Ovary (tissue), 7 donors: ENCODE measurements at regions not wholly inside any gene's neighbourhood (a gene's known extent, or its start where the extent isn't known, plus 50 kb on each side); places are given as distances from the start of the nearest gene placed in this dataset.

ENCODE experiments used
- DNase-seq, 5 donors: peaks; one replicate each; pipeline ENCODE4 v3.0.0-alpha.2; 2019 to 2020
- H3K27ac ChIP-seq, 2 donors: fragments of 200-600 bp; one replicate each; pipeline versions ENCODE4 v1.5.1 to v1.8.0; 2019 to 2022
- H3K27me3 ChIP-seq: fragments of 200-600 bp; one replicate; pipeline ENCODE4 v1.8.0; 2022
- H3K36me3 ChIP-seq: fragments of 200-600 bp; sonication (generic); one replicate; pipeline ENCODE4 v1.5.1; 2019
- H3K4me1 ChIP-seq: one replicate; pipeline ENCODE4 v1.8.1; 2013; ENCODE audit warnings: mild to moderate bottlenecking, moderate library complexity; ENCODE audit not compliant: insufficient read depth
- H3K4me3 ChIP-seq: fragments of 200-600 bp; sonication (generic); one replicate; pipeline ENCODE4 v1.5.1; 2017
- H3K9me3 ChIP-seq, 2 donors: fragments of 200-600 bp in 1 of 2; sonication (generic) in 1 of 2; one replicate each; pipeline versions ENCODE4 v1.5.1 to v1.8.1; 2013 to 2019; ENCODE audit warnings: mild to moderate bottlenecking in 1 of 2, moderate library complexity in 1 of 2
- CTCF ChIP-seq, 3 donors: fragments of 450-650 bp in 2 of 3; fragments of 200-600 bp in 1 of 3; IDR thresholded peaks; one replicate each; pipeline versions ENCODE4 v1.5.1 to v1.8.0; 2016 to 2022; ENCODE audit warnings: antibody characterized with exemption in 3 of 3, mild to moderate bottlenecking in 1 of 3
- EP300 ChIP-seq: sonication (generic); formaldehyde crosslinking; IDR thresholded peaks from one replicate; pipeline ENCODE4 v1.6.1; 2017; ENCODE audit warnings: antibody characterized with exemption
- POLR2A ChIP-seq: fragments of 450-650 bp; IDR thresholded peaks from one replicate; pipeline ENCODE4 v1.6.1; 2017; ENCODE audit warnings: antibody characterized with exemption, mild to moderate bottlenecking, moderate library complexity
- WGBS, 3 donors: extraction: QIAGEN DNeasy Blood & Tissue Kit in 1 of 3; methylation state at CpG; one replicate each; pipeline versions ENCODE4 v1.1.5 to v1.1.7; 2013 to 2017; 5-methylcytosine and 5-hydroxymethylcytosine counted together
- intact Hi-C, 4 donors: fragments of 100-400 bp; cut with DNase I; formaldehyde crosslinking; loops; one replicate each; pipeline versions ENCODE4 v1.11.0 to v1.15.1; 2022 to 2023
- donor health status: DM: no; HTN: no; CAD: no; lungs with moderate emphysema.
- donor health status: DM: no; HTN: no; CAD: no.
- donor health status: Bipolar disorder and iron deficiency.
- donor health status: DM: no; HTN: no; CAD: no.
- donor health status: DM: yes; HTN: yes; CAD: no.

- Histone ChIP-seq H3K4me3 (no peak overlapping the region), H3K27ac (no peak overlapping the region), H3K9me3 (no peaks in the 10 kb centered on the region), H3K36me3 (no peaks in the 10 kb centered on the region), H3K4me1 (no peaks in the 10 kb centered on the region), H3K27me3 (no peaks in the 10 kb centered on the region)
- WGBS, 3 donors = 41 to 50% (median 45%) methylated on average over 1 of the region's 1 CpG
- no peak for TF ChIP-seq EP300
- TF ChIP-seq POLR2A = no peak
- intact Hi-C loops = no loop called here
- DNase-seq = no peak
Measured at GRCh38 chr1:101603726-101604125, 366.9 kb downstream of the S1PR1 start.

- no peaks in the 10 kb centered on the region for H3K9me3 ChIP-seq
- no peak overlapping the region for H3K27ac ChIP-seq
- no peaks in the 10 kb centered on the region for H3K27me3 ChIP-seq
- DNase-seq = no peak
- TF ChIP-seq POLR2A (no peak), EP300 (no peak), CTCF (IDR thresholded peaks at IDR 0.05) (no peak)
- 64 to 73% (median 71%) methylated on average over 2 of the region's 2 CpGs for WGBS, 3 donors
- intact Hi-C loops = no loop called here
- no peak overlapping the region for H3K4me3 ChIP-seq
- no peaks in the 10 kb centered on the region for H3K36me3 ChIP-seq
- H3K4me1 ChIP-seq = no peaks in the 10 kb centered on the region
Measured at GRCh38 chr1:101605878-101606277, 369.1 kb downstream of the S1PR1 start.

GRCh38 chr1:101613546-101613945 is 376.7 kb downstream of the S1PR1 start:
- TF ChIP-seq POLR2A (no peak), EP300 (no peak), CTCF (IDR thresholded peaks at IDR 0.05) (no peak)
- Histone ChIP-seq H3K27ac (no peak overlapping the region), H3K4me1 (no peaks in the 10 kb centered on the region), H3K27me3 (no peaks in the 10 kb centered on the region), H3K4me3 (no peak overlapping the region), H3K36me3 (no peaks in the 10 kb centered on the region), H3K9me3 (no peaks in the 10 kb centered on the region)
- intact Hi-C loops = no loop called here
- no peak for DNase-seq

GRCh38 chr1:101618900-101619299 is 377.8 kb downstream of the OLFM3 start:
- intact Hi-C loops = no loop called here
- no peak for DNase-seq
- 90 to 97% (median 96%) methylated on average over 5 of the region's 5 CpGs for WGBS, 3 donors

More at GRCh38 chr1:101618900-101619299, 377.8 kb downstream of the OLFM3 start:
- Histone ChIP-seq H3K27ac (no peak overlapping the region), H3K9me3 (no peaks in the 10 kb centered on the region), H3K36me3 (no peaks in the 10 kb centered on the region), H3K4me3 (no peak overlapping the region), H3K27me3 (no peaks in the 10 kb centered on the region), H3K4me1 (no peaks in the 10 kb centered on the region)
- TF ChIP-seq POLR2A = no peak
- TF ChIP-seq CTCF (IDR thresholded peaks at IDR 0.05) = no peak
- no peak for TF ChIP-seq EP300
